MM.1S (cell line): ENCODE measurements at regions not wholly inside any gene's neighbourhood (a gene's known extent, or its start where the extent isn't known, plus 50 kb on each side); places are given as distances from the start of the nearest gene placed in this dataset.

Experiments
- DNase-seq: peaks from one replicate; pipeline ENCODE4 v3.0.0-alpha.2; 2015
- H2AFZ ChIP-seq: fragments of 300-600 bp; sonication (generic); 2 replicates; pipeline ENCODE4 v1.6.0; 2016; ENCODE audit warnings: antibody characterized with exemption, low read length
- H3F3A ChIP-seq: fragments of 300-600 bp; sonication (generic); 2 replicates; pipeline ENCODE4 v1.6.1; 2016; ENCODE audit warnings: mild to moderate bottlenecking, antibody characterized with exemption, low read length, moderate library complexity, mixed read lengths; ENCODE audit not compliant: insufficient read depth
- H3K27ac ChIP-seq: fragments of 300-600 bp; sonication (generic); 2 replicates; pipeline ENCODE4 v1.5.1; 2016; ENCODE audit warnings: mild to moderate bottlenecking, low read length
- H3K27me3 ChIP-seq: fragments of 300-600 bp; sonication (generic); replicated peaks from 2 replicates; pipeline ENCODE4 v1.6.0; 2016; ENCODE audit warnings: low read length; ENCODE audit not compliant: insufficient read depth
- H3K36me3 ChIP-seq: fragments of 300-600 bp; sonication (generic); replicated peaks from 2 replicates; pipeline ENCODE4 v1.6.1; 2016; ENCODE audit warnings: mild to moderate bottlenecking, low read length, mixed read lengths; ENCODE audit not compliant: insufficient read depth
- H3K4me1 ChIP-seq: fragments of 300-600 bp; sonication (generic); 2 replicates; pipeline ENCODE4 v1.6.1; 2016; ENCODE audit warnings: low read length, mixed read lengths
- H3K4me2 ChIP-seq: fragments of 300-600 bp; sonication (generic); 2 replicates; pipeline ENCODE4 v1.6.0; 2016; ENCODE audit warnings: low read depth, low read length
- H3K4me3 ChIP-seq: fragments of 300-600 bp; sonication (generic); 2 replicates; pipeline ENCODE4 v1.5.1; 2016; ENCODE audit warnings: low read length, mixed read lengths
- H3K79me2 ChIP-seq: fragments of 300-600 bp; sonication (generic); 2 replicates; pipeline ENCODE4 v1.6.1; 2016; ENCODE audit warnings: mixed run types, low read length, mixed read lengths
- H3K9ac ChIP-seq: fragments of 300-600 bp; sonication (generic); 2 replicates; pipeline ENCODE4 v1.6.1; 2016; ENCODE audit warnings: low read length, mixed read lengths
- H3K9me2 ChIP-seq: fragments of 300-600 bp; sonication (generic); replicated peaks from 2 replicates; pipeline ENCODE4 v1.6.1; 2016; ENCODE audit warnings: mild to moderate bottlenecking, low read length, mixed read lengths; ENCODE audit not compliant: insufficient read depth
- H3K9me3 ChIP-seq: fragments of 300-600 bp; sonication (generic); replicated peaks from 2 replicates; pipeline ENCODE4 v1.6.1; 2016; ENCODE audit warnings: mild to moderate bottlenecking, low read length, mixed read lengths; ENCODE audit not compliant: insufficient read depth
- H4K20me1 ChIP-seq: fragments of 300-600 bp; sonication (generic); 2 replicates; pipeline ENCODE4 v1.6.1; 2016; ENCODE audit warnings: mild to moderate bottlenecking, low read length, moderate library complexity, mixed read lengths; ENCODE audit not compliant: insufficient read depth
- CTCF ChIP-seq: fragments of 300-600 bp; sonication (generic); IDR thresholded peaks from 2 replicates; pipeline ENCODE4 v1.5.1; 2016; ENCODE audit warnings: antibody characterized with exemption, low read length, mixed read lengths
- EZH2 ChIP-seq: fragments of 300-600 bp; sonication (generic); optimal IDR thresholded peaks from 2 replicates; pipeline ENCODE3; 2017; ENCODE audit warnings: low read depth, mild to moderate bottlenecking, antibody characterized with exemption, low read length, mixed read lengths
- EZH2phosphoT487 ChIP-seq: fragments of 300-600 bp; sonication (generic); IDR thresholded peaks from 2 replicates; pipeline ENCODE4 v1.6.1; 2018; ENCODE audit warnings: antibody characterized with exemption, low read length

GRCh38 chr1:38539931-38540330 lies 319.6 kb downstream of the RRAGC start:
- H3K27me3 ChIP-seq, result no peaks in the 10 kb centered on the region
- no peak overlapping the region for H3K4me2 ChIP-seq

GRCh38 chr1:38538834-38539233 lies 320.7 kb downstream of the RRAGC start:
- Histone ChIP-seq H4K20me1 (no peaks in the 10 kb centered on the region), H3K27ac (no peak overlapping the region), H3K79me2 (no peaks in the 10 kb centered on the region), H3K27me3 (no peaks in the 10 kb centered on the region), H3K9me2 (no peaks in the 10 kb centered on the region), H2AFZ (no peak overlapping the region), H3K36me3 (no peaks in the 10 kb centered on the region), H3K9me3 (no peaks in the 10 kb centered on the region), H3K4me1 (no peaks in the 10 kb centered on the region), H3F3A (no peaks in the 10 kb centered on the region), H3K4me3 (no peak overlapping the region), H3K4me2 (no peak overlapping the region), H3K9ac (no peak overlapping the region)
- TF ChIP-seq EZH2 (no peak), EZH2phosphoT487 (no peak), CTCF (no peak)
- no peak for DNase-seq

More at GRCh38 chr1:38539931-38540330, 319.6 kb downstream of the RRAGC start:
- Histone ChIP-seq H3K79me2 (no peaks in the 10 kb centered on the region), H4K20me1 (no peaks in the 10 kb centered on the region), H3K9me2 (no peaks in the 10 kb centered on the region), H3K4me3 (no peak overlapping the region), H3F3A (no peaks in the 10 kb centered on the region), H2AFZ (no peak overlapping the region), H3K9me3 (no peaks in the 10 kb centered on the region), H3K27ac (no peak overlapping the region), H3K36me3 (no peaks in the 10 kb centered on the region), H3K4me1 (no peaks in the 10 kb centered on the region), H3K9ac (no peak overlapping the region)
- no peak for DNase-seq
- TF ChIP-seq EZH2 (no peak), CTCF (no peak), EZH2phosphoT487 (no peak)

GRCh38 chr1:38536089-38536488 lies 323.5 kb downstream of the RRAGC start:
- no peak overlapping the region for H3K27ac ChIP-seq
- H3K4me2 ChIP-seq, result no peak overlapping the region
- no peaks in the 10 kb centered on the region for H3F3A ChIP-seq
- H3K9me3 ChIP-seq, result no peaks in the 10 kb centered on the region
- no peak for TF ChIP-seq EZH2
- no peak overlapping the region for H2AFZ ChIP-seq
- no peaks in the 10 kb centered on the region for H3K9me2 ChIP-seq
- no peak overlapping the region for H3K9ac ChIP-seq
- DNase-seq, result no peak
- H3K36me3 ChIP-seq, result no peaks in the 10 kb centered on the region
- H3K4me1 ChIP-seq, result no peaks in the 10 kb centered on the region
- no peaks in the 10 kb centered on the region for H3K27me3 ChIP-seq
- no peak overlapping the region for H3K4me3 ChIP-seq
- no peaks in the 10 kb centered on the region for H3K79me2 ChIP-seq
- no peaks in the 10 kb centered on the region for H4K20me1 ChIP-seq

- Histone ChIP-seq H3K4me2 (no peak overlapping the region), H4K20me1 (no peaks in the 10 kb centered on the region), H3K9me2 (no peaks in the 10 kb centered on the region), H3K4me1 (0 out of 2 replicates have a peak, but pooled peaks cover 3% of the 10 kb centered on the region), H2AFZ (no peak overlapping the region), H3K9me3 (no peaks in the 10 kb centered on the region), H3K27me3 (no peaks in the 10 kb centered on the region), H3K36me3 (no peaks in the 10 kb centered on the region), H3K9ac (no peak overlapping the region), H3K79me2 (no peaks in the 10 kb centered on the region), H3F3A (no peaks in the 10 kb centered on the region), H3K27ac (no peak overlapping the region), H3K4me3 (no peak overlapping the region)
- no peak for TF ChIP-seq CTCF
- no peak for TF ChIP-seq EZH2phosphoT487
- no peak for TF ChIP-seq EZH2
- no peak for DNase-seq
These were observed 325.1 kb downstream of the RRAGC start for GRCh38 chr1:38534473-38534823.
